Stimulated activated CD8-positive, alpha-beta memory T cell treated with anti-CD3 and anti-CD28 coated beads, Interleukin-2, amount 100 ng/mL, for 1 hour (primary cell): ENCODE measurements at regions not wholly inside any gene's neighbourhood (a gene's known extent, or its start where the extent isn't known, plus 50 kb on each side); places are given as distances from the start of the nearest gene placed in this dataset.
"Not testable (repeated sequence)": the region's sequence is repeated elsewhere in the genome, so short reads cannot be mapped to it uniquely, and the experiment has no call there.

Experiments
- DNase-seq, 2 donors: peaks; one replicate each; pipeline ENCODE4 v3.0.0-alpha.2; 2020; ENCODE audit warnings: low read depth in 2 of 2

GRCh38 chr3:176341963-176342362 is 855.3 kb downstream of the TBL1XR1 start:
- DNase-seq = no peak

GRCh38 chr3:176328666-176329065 is 868.6 kb downstream of the TBL1XR1 start:
- DNase-seq = no peak

GRCh38 chr3:176328198-176328597 is 869.1 kb downstream of the TBL1XR1 start:
- DNase-seq = no peak

DNA sequence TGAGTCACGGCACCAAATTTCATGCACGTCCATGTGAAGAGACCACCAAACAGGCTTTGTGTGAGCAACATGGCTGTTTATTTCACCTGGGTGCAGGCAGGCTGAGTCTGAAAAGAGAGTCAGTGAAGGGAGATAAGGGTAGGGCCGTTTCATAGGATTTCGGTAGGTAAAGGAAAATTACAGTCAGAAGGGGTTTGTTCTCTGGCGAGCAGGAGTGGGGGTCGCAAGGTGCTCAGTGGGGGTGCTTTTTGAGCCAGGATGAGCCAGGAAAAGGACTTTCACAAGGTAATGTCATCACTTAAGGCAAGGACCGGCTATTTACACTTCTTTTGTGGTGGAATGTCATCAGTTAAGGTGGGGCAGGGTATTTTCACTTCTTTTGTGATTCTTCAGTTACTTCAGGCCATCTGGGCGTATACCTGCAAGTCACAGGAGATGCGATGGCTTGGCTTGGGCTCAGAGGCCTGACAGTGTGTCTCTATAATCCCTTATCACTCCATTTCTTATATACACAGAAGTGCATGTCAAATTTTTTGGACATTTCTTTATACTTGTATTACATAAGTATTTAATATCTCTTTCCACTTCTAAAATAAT is 870.3 kb downstream of the TBL1XR1 start:
- not testable (repeated sequence) for DNase-seq

- DNase-seq = not testable (repeated sequence)
Observed at GRCh38 chr3:176321532-176321931, 875.8 kb downstream of the TBL1XR1 start.

DNA sequence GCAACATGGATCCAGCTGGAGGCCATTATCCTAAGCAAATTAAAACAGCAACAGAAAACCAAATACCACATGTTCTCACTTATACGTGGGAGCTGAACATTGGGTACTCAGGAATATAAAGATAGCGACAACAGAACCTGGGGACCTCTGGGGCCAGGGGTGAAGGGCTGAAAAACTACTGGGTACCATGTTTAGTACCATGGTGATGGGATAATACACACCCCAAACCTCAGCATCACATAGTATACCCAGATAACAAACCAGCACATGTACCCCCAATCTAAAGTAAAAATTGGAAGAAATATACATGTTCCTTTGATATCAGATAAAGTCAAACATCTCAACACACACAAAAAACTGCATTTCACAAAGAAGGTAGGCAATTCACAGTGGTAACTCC is 876.2 kb downstream of the TBL1XR1 start:
- DNase-seq = no peak

- DNase-seq = no peak
Observed at GRCh38 chr3:176313426-176313825, 883.9 kb downstream of the TBL1XR1 start.

DNA sequence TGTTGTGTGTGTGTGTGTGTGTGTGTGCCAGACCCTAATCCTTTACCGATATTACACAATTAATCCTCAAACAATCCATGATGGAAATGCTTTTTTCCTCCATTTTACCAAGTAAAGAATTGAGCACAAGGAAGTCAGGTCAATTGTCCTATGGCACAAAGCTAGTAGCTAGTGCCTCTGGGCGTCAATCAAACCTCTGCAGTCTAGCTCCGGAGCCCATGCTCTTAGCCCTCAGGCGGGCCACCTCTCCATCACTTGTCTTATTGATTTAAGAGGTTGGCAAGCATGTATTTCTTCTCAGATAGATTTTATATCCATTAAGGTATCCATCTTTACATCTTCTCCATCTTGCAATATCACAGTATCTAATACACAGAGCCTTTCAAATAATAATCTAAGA is 886.6 kb downstream of the TBL1XR1 start:
- DNase-seq = no peak

GRCh38 chr3:176302271-176302670 is 895.0 kb downstream of the TBL1XR1 start:
- DNase-seq = no peak

DNA sequence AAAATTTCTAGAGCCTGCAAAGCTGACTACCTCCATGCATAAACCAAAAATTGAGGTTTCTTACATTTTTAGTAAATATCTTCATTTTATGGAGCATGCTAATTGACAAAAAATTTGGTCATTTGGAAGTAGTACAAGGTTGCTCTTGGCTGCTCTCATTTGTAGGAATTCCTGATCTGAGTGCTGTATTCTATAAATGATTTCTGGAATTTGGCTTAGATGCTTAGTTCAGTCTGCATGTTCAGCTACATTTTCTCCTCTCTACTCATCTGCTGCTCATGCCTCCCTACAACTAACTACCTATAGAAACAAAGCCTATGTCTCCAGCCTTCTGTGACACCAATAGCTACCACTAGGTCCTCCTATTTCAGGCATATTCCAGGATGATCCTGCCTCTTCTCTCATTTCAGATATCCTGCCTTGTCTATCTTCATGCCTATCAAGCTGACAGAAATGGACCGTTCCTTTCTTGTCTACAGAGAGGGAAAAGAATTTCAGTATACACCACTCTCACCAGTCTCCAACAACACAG is 901.1 kb downstream of the TBL1XR1 start:
- no peak for DNase-seq

GRCh38 chr3:176293276-176293675 is 904.0 kb downstream of the TBL1XR1 start:
- DNase-seq = no peak

- DNase-seq = no peak
Observed at GRCh38 chr3:176286476-176287085, 910.7 kb downstream of the TBL1XR1 start.

GRCh38 chr3:176275538-176275937 is 921.7 kb downstream of the TBL1XR1 start:
- DNase-seq = no peak

GRCh38 chr3:176275113-176275512 is 922.2 kb downstream of the TBL1XR1 start:
- DNase-seq = no peak

DNA sequence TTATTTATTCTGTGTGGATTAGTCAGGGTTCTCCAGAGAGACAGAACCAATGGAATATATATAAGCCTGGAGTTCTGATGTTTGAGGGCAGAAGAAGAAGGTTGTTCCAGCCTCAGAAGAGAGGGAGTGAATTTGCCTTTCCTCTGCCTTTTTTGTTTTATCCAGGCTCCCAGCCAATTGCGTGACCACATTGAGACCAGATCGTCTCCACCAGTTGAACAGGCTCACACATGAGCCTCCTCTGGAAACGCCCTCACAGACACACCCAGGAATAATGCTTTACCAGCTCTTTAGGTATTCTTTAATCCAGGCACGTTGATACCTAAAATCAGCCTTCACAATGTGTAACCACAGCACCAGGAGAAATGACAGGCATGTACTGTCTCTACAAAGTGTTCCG is 923.1 kb downstream of the TBL1XR1 start:
- no peak for DNase-seq

DNA sequence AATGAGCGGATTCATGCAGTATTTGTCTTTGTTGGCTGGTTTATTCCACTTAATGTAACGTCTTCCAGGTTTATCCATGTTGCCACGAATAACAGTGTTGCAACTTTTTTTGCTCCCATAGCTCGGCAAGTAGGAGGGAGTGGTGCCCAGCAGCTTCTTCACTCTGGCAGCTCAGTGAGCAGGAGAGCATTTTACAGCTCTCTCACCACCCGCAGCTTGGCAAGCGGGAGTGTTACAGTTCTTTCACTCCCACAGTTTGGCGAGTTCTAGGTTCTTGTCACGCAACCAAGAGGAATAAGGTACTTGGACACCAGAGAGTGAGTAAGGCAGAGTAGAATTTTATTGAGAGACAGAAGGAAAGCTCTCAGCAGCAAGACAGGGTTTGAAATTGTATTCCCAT is 935.2 kb downstream of the TBL1XR1 start:
- no peak for DNase-seq

DNA sequence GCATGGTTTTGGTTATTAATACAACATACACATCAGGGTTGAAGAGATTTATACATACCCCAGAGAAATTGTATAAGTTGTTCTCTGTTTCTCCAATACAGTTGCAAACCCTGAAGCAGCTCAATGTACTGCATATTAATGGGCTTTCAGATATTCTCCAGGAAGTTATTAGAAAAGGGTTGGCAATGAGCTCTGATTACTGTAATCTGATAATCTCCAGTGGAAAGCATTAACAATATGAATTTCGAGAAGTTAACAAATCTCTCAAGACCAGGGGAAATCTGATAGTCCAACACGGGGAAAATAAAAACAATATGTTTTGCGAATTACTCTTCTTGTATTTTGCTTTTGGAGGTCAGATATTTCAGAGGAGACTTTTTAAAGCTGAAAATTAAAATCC is 950.1 kb downstream of the TBL1XR1 start:
- DNase-seq = no peak

DNA sequence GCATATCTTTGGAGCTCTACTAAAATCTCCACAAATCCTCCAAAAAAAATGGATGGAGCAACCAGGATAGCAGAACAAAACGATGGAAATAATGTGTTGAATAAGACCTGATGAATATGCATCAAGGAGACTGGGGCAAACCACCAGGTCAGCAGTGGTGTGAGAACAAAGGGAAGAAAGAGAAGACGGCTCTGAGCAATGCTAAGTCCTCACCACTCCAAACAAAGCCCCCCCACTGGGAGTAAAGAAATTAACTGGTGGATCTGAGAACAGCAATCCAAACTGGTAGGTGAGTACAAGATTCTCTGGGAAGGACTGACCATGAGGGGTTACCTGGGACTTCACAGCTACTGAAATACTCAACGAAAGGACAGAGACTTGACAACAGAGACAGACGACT is 977.3 kb downstream of the TBL1XR1 start:
- DNase-seq = no peak

DNA sequence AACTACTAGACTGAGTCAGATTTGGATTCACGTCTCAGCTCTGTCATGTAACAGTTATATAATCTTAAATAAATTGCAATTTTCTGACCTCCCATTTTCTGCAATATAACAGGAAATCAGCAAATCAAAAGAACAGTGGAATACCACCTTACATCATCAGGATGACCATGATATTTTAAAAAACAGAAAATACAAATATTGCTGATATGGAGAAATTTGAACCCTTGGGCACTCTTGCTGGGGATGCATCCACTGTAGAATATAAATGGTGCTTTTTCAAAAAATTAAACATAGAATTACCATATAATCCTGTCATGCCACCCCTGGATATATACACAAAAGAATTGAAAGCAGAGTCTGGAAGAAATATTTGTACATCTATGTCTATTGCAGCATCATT is 982.5 kb downstream of the TBL1XR1 start:
- DNase-seq = no peak

- not testable (repeated sequence) for DNase-seq
Observed at GRCh38 chr3:176213314-176213713, 984.0 kb downstream of the TBL1XR1 start.

DNA sequence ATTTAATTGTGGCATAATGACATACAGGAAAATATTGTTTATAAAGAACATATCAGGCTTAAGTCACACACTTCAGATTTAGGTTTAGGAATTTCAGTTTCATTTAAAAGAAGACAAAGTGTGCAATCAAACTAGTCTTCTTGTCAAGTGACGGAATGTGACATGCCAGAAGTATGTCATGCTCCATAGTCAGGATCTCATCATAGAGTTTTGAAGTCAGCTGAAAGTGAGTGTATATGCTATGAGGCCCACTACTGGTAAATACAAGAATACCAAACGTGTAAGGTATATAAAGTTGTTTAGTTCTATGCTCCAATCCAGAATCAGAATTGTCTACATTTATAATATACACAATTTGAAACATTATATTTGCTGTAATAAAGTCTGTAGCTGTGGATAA is 988.4 kb downstream of the TBL1XR1 start:
- no peak for DNase-seq

GRCh38 chr3:176208283-176208682 is 989.0 kb downstream of the TBL1XR1 start:
- no peak for DNase-seq

GRCh38 chr3:176206809-176207208 is 990.5 kb downstream of the TBL1XR1 start:
- DNase-seq = no peak

DNA sequence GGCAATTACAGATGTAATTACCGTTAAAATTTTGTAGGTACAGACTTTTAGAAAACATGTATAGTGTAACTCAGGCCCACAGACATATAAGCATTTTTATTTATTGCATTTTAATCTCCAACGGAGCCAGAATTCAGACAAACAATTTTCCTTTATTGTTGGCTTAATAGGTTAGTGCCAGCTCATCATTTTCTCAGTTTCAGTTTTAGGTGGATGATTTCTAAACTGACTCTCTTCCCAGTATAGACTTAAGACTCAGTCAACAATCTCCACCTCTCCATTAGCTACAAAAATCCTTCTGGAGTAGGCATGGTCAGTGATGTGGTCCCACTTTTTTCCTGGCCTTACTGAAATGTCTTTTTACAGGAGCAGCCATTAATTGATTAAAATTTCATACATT is 994.6 kb downstream of the TBL1XR1 start:
- no peak for DNase-seq
